ENCODE measurements at regions not wholly inside any gene's neighbourhood (a gene's known extent, or its start where the extent isn't known, plus 50 kb on each side); places are given as distances from the start of the nearest gene placed in this dataset.

- TF ChIP-seq EZH2phosphoT487 (conservative IDR thresholded peaks at IDR 0.05; ENCODE audit: low read length) = no peak
- TF ChIP-seq CTCF (IDR thresholded peaks at IDR 0.05; ENCODE audit: insufficient read depth, low read length, poor library complexity, severe bottlenecking) = no peak
Observed at GRCh38 chr10:9670911-9671310, 1346.8 kb upstream of the CELF2 start.
